GM12801 (cell line): ENCODE measurements at regions not wholly inside any gene's neighbourhood (a gene's known extent, or its start where the extent isn't known, plus 50 kb on each side); places are given as distances from the start of the nearest gene placed in this dataset.

Experiments
- CTCF ChIP-seq: IDR thresholded peaks from one replicate; pipeline ENCODE4 v1.5.1; 2011; ENCODE audit warnings: control low read depth; ENCODE audit not compliant: insufficient read length; ENCODE audit errors: extremely low read depth

- TF ChIP-seq CTCF = no peak
These were observed 88.3 kb upstream of the COL8A1 start for GRCh38 chr3:99549957-99550603.

GRCh38 chr3:99549220-99549619 is 89.2 kb upstream of the COL8A1 start:
- no peak for TF ChIP-seq CTCF

- no peak for TF ChIP-seq CTCF
These were observed 89.7 kb upstream of the COL8A1 start for GRCh38 chr3:99548674-99549073.

GRCh38 chr3:99545941-99546580 is 92.3 kb upstream of the COL8A1 start:
- no peak for TF ChIP-seq CTCF

- TF ChIP-seq CTCF = no peak
These were observed 93.6 kb upstream of the COL8A1 start for GRCh38 chr3:99544786-99545281.

- TF ChIP-seq CTCF = no peak
These were observed 94.6 kb upstream of the COL8A1 start for GRCh38 chr3:99543796-99544195.

GRCh38 chr3:99542767-99543518 is 95.5 kb upstream of the COL8A1 start:
- no peak for TF ChIP-seq CTCF
